Gastroesophageal sphincter (tissue), 3 donors: ENCODE measurements at regions not wholly inside any gene's neighbourhood (a gene's known extent, or its start where the extent isn't known, plus 50 kb on each side); places are given as distances from the start of the nearest gene placed in this dataset.

Experiments used
- CTCF ChIP-seq, 4 experiments: fragments of 200-600 bp in 2 of 4; fragments of 450-650 bp in 2 of 4; sonication (generic) in 1 of 4; IDR thresholded peaks; one replicate each; pipeline ENCODE4 v1.5.1; 2017 to 2019; ENCODE audit warnings: antibody characterized with exemption in 4 of 4, mild to moderate bottlenecking in 2 of 4, moderate library complexity in 2 of 4
- POLR2A ChIP-seq, 2 donors: fragments of 450-650 bp; IDR thresholded peaks; one replicate each; pipeline ENCODE4 v1.6.1; 2017; ENCODE audit warnings: antibody characterized with exemption in 2 of 2, mild to moderate bottlenecking in 2 of 2, moderate library complexity in 1 of 2

GRCh38 chr12:18204053-18204452 is 57.3 kb upstream of the PIK3C2G start:
- no peak for TF ChIP-seq POLR2A (IDR thresholded peaks at IDR 0.05)
- TF ChIP-seq CTCF (IDR thresholded peaks at IDR 0.05): no peak
